Fibroblast of skin of abdomen (primary cell): ENCODE measurements at regions not wholly inside any gene's neighbourhood (a gene's known extent, or its start where the extent isn't known, plus 50 kb on each side); places are given as distances from the start of the nearest gene placed in this dataset.
"Not testable (repeated sequence)": the region's sequence is repeated elsewhere in the genome, so short reads cannot be mapped to it uniquely, and the experiment has no call there.

Experiments used
- DNase-seq: peaks from one replicate; pipeline ENCODE4 v3.0.0-alpha.2; 2013

DNA sequence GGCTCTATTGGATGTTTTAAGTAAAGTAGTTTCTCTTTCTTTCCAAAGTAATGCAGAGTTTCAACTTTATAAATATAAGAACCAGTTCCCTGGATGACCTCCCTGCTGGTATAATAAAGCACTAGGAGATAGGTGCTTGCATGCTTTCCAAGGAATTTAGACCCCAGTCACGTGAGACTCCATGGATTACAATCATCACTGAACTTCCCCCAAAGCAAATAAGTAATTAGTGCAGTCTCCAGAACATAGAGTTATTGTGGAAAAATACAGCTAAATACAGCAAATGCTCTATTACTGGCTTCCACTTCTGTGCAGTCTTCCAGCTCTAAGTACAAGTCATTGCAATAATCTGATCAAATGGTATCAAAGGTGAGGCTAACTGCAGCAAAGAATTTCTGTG lies 220.2 kb upstream of the STEAP1 start:
- DNase-seq, result no peak

DNA sequence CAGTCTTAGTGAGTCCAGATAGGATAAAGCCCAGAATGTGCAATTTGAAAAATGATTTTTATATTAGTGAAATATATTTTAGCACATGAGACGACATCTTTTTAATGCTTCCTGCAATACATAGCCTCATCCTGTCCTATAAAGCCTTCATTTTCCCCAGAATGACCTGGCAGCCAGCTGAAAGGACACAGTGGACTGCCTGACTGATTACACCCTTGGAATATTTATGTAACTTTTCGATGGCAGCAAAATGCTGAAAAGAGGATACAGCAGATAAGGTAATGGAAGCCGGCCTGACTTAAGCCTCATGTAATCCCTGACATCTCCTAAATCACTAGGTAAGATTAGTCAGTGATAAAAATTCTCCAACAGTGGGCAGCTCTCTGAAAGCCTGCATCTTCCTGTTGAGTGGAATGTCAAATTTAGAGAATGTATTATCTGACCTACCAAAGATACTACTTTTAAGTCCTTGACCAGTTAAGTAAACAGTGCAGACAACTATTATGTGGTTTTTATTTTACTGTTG lies 210.7 kb upstream of the STEAP1 start:
- DNase-seq, result no peak

DNA sequence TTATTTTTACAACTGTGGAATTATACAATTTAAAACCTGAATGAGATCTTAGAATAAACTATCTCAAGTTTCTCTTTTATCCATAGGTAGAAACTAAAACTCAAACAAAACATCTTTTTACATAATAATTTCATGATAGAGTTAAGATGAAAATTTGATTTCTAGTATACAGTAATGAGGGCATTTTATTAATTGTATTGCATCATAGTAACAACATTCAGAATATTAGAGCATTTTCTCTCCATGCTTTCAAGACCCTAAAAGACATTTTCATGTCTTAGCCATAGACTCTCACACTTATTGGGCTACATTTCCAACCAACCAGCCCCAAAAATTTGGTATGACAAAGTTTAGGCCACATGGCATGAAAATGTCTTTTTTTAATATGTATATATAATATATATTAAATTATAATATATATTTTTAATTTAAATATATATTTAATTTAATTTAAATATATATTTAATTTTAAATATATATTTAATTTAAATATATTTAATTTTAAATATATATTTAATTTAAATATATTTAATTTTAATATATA lies 195.7 kb upstream of the STEAP1 start:
- DNase-seq, result no peak

DNA sequence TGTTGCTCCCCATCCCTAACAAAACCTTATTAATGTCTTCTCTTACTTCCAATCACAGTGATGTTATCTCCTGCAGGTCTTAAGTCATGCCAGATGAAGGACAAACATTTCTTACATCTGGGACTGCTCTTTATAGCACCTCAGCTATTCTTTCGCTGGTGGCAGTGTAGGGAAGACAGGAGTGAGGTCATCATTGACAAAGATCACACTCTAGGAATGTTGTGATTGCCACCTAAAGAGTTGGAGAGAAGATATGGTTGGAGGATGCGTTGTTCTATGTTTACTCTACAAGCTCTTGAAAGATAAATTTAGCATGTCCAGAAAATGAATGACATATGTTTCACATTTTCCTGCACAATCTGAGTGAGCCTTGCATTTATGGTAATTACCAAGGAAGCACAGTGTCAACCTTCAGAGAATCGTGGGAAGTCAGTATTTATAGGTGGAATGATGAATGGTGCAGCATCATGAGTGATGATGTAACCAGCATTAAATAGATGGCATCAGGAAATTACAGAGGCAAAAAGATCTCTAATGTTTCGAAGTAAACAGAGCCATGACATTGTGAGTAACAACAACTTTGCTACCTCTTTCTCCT lies 188.1 kb upstream of the STEAP1 start:
- no peak for DNase-seq

DNA sequence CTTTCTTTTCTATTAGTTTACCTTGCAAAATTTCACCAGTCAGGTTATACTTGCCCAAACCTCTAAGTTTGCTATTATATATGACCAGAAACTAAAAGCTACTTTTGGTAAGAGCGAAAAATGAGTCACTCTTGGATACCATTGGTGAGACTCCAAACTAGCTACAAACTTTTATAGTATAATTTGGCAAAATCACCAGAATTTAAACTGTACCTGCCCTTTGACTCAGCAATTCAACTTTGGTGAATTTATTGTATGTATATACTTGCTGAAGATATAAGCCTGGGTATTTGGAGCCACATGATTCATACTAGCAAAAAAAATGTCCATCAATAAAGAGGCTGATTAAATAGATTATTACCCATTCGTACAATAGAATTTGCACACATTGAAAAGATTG lies 178.7 kb upstream of the STEAP1 start:
- DNase-seq, result no peak

DNA sequence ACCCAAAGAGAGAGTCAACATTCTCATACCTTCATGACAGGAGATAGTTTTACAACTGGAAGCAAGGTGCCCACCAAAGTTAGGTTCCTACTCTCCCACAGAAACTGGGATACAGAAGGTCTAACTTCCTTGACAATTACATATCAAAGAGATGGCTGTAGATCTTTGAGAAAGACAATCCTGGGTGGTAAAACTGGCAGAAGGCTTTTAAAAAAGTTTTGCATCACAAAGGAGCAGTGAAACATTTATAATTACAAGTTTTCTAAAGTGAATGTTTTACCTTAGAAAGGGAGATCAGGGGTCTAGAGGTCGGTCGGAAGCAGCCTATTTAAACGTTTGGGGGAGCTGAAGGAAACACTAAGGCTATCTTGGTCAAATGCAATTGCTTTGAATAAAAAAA lies 166.6 kb upstream of the STEAP1 start:
- no peak for DNase-seq

DNA sequence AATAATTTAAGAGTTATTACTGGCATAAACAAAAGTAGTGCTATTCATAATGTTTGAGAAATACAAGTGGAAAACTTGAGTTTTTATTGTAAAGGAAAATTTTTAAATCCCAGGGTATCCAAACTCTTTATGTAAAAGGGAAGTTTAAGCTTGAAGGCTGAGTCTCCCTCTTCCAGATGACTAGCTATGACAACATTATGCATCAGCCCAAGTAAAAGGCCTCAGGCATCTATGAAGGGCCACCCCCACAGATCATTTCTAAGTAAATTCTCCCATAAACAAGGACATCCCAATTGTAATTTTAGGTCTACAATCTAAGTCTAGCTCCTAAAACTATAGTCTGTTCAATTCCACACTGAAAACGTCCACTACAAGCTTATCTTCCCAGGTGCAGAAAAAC lies 166.2 kb upstream of the STEAP1 start:
- no peak for DNase-seq

DNA sequence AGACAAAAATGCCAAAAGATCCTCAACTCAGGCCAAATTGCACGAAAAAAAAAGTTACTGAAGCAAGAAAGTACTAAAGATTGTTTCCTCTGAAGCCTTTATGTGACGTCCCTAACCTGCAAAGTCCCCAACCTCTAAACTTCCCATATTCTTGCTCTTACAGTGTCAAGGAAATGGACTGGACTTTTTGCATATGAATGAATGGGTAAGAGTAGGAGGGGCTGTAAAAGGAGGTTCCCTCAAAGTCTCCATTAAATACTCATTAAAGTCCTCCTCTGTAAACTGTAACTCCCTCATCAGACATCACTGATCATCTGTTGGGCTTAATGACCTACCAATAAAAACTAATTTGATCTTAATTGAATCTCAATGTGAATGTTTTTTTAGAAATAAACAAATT lies 164.8 kb upstream of the STEAP1 start:
- no peak for DNase-seq

DNA sequence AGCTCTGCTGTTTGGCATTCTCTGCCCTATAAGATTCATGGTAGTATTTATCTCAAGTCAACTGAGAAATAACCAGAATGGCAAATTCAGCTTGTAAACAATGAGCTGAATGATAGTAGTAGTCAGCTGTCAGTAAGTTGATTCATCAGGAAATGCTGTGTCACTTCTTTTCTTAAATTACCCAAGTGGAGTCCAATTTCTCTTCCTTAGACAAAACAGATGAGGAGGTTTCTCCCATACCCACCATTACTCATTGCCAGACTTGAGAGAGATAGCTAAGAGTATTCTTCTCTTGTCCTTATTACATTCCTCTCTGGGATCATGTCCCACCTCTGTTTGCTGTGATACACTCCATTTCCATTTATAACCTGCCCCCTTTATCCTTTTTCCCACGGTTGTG lies 159.8 kb upstream of the STEAP1 start:
- DNase-seq, result no peak

DNA sequence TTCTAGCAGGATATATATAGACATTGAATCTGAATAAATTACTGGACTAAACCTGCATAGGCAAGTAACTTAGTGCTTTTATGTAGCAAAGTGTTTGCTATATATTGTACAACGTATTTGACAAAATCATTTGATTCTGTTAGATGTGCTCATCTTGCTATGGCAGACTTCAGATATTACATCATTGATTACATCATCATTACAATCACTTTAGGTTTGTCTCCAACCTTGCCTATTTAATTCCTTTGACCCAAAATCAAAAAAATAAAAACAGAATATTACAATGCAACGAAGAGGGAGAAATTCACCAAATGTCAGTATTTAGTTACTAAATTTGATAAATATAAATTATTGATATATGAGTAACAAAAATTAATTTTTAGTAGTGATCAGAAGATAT lies 155.7 kb upstream of the STEAP1 start:
- DNase-seq, result no peak

DNA sequence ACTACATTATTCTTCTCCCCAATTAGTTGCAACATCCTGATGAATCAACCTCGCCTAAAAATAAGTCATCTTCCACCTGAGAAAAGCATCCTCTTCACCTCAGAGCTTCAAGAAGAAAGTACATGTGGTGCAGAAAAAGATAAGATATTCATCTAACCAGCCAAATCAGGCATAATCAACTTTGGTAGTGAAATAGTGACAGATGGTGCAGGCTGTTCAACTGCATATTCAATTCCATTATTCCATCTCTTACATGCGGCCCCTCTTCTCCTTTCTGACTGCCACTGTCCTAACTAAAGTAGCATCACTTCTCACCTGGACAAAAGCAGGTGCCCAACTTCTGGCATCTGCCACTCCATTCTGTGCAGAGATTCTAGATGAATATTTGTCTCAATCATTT lies 148.4 kb upstream of the STEAP1 start:
- no peak for DNase-seq

DNA sequence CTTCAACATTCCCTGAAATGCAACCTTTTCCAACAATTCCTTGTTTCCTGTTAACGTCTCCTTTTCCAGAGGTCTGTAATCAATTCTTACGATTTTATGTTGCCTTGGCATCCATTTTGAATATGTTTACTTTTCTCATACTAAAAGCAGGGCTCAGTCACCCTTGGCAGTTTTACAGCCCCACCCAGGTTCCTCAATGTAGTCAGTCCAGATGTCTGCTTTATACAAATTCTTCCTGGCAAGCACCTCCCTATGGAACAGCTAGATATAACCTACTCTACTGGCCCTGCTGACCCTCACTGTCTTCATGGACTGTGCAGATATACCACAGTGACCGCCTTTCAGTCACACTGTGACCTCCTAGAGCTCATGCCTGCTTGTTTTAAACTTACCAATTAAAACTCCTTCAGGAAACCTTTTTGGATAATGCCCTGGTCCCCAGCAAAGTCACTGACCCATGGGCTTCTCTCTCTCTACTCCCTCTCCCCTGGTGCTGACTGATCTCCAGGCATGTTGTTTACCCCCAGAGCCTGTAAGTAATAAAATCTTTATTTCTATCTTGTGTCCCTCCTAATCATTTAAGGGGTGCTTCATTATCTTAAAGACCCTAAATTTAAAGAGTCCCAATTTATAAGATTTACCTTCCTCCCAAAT lies 147.1 kb upstream of the STEAP1 start:
- DNase-seq, result no peak

DNA sequence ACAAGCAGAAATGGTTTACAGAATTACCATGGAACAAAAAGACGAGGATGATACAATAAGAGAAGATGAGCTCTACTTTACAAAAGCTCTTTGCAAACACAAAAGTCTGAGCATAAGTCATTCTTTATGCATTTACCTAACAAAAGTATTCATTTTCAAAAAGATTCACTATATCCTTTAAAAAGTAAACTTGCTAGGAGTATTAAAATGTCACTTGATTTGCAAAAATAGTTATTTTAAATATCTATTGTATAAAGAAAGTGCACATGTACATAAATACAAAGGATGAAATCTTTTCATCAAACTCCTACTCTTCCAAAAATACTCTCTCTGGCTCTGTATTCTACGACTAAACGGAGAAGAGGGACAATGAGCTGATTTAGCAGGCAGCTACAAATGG lies 146.4 kb upstream of the STEAP1 start:
- DNase-seq, result no peak

DNA sequence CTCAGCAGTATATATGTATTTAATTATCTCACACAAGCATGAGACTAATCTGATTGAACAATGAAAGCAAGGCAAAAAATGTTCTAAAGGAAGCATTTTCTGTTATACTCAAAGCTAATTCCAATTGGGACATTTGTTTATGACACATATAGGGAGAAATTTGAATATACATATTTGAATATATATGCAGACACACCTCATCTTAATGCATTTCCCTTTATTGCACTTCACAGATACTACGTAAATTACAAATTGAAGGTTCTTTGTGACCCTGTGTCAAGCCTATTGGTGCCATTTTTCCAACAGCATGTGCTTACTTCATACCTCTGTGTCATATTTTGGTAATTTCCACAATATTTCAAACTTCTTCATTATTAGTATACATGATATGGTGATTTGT lies 132.1 kb upstream of the STEAP1 start:
- DNase-seq, result no peak

DNA sequence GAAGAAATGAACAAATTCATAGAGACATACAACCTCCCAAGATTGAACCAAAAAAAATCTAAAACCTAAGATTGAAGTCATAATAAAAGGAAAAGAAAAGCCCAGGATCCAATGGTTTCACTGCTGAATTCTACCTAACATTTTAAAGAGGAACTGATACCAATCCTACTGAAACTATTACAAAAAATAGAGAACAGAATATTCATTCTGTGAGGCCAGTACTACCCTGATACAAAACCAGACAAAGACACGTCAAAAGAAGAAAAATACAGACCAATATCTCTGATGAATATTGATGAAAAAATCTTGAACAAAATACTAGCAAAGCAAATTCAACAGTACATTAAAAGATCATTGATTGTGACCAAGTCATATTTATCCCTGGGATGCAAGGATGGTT lies 128.5 kb upstream of the STEAP1 start:
- no peak for DNase-seq

DNA sequence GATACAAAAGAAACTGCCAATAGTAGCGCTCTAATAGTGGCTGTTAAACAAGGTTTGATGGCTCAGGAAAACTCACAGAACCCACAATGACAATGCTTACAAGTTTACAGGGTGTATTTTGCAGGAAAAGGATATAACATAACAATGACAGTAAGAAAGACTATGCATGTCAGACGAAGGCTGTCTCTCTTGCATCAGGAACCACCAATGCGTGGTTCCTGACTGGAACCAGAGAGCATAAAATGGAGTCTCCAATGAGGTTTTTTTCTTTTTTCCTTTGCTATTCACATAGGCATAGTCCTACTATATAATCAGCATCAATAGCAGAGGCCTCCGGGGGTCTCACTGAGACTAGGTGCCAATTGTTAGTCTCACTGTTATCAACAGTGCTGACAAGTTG lies 120.4 kb upstream of the STEAP1 start:
- DNase-seq, result no peak

DNA sequence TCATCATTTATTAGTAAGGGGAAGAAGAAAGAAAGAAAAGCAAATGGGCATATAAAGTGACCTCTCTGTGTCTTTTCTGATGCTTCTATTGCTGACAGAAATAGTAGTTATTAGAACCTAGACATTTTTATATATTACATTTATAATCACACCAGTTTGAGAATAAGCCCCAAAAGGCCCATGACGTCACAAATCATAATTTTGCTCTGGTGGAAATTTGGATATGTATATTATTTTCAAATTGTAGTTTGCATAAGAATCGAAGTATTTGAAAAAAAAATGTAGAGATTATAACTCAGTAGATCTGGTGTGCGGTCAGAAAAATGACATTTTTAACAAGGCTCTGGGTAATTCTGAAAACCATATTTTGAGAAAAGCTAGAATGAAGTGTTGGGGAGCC lies 101.2 kb upstream of the STEAP1 start:
- DNase-seq, result no peak

DNA sequence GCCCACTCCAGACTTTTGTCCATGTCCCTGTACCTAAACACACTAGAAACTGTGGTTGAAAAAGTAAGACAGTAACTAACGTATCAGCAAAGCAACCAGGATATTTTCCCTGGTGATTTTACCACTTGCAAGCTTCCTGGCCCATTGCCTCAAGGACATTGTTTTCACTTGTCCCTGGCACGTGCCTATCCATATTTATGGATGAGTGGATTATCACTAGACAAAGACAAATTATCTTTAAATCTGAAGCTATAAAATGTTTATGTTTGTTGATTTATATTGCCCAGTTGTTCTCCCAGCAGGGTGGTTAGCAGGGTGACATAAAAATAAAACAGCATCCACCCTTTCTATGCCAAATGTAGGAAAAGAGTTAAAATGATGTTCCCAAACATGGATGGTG lies 93.2 kb upstream of the STEAP1 start:
- DNase-seq, result no peak

DNA sequence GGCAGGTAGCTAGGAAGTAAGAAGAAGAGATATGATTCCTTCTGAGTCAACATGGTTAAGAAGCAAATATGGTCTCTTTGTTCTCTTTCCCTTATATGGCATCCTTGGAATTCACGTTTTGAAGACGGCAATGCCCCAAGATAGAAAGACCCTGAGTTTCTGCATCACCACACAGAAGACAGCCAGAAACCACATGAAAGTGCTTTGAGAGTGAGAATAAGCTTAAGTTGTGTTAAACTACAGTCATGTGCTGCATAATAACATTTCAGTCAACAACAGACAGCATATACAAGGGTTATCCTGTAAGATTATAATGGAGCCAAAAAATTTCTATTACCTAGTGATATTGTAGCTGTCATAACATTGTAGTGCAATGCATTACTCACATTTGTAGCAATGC lies 89.9 kb upstream of the STEAP1 start:
- no peak for DNase-seq

DNA sequence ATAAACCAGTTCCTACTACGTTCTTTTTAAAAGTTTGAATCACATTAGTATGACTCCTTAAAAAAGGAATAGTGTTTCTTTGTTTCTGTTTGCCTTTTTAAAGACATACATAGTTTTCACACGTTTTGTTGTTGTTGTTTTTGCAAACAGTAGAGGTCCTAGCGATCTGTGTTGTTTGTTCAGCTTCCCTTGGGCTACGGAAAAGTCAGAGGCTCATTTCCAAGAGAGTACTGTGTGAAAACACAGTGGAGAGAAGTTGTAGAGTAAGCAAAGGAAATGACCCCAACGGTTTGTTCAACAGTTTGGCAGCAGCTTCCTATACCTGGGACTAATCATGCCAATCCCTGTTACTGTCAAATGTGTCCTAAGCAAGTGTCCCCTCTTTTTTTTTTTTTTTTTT lies 87.1 kb upstream of the STEAP1 start:
- DNase-seq, result no peak

DNA sequence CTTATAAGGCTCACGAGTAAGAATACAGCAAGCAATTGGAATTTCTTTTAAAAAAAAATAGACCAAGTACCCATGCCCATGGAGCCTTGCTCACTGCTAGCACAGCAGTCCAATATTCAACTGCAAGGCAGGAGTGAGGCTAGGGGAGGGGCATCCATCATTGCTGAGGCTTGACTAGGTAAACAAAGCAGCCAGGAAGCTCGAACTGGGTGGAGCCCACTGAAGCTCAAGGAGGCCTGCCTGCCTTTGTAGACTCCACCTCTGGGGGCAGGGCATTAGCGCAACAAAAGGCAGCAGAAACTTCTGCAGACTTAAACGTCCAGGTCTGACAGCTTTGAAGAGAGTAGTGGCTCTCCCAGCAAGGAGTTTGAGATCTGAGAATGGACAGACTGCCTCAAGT lies 84.0 kb upstream of the STEAP1 start:
- DNase-seq, result not testable (repeated sequence)

DNA sequence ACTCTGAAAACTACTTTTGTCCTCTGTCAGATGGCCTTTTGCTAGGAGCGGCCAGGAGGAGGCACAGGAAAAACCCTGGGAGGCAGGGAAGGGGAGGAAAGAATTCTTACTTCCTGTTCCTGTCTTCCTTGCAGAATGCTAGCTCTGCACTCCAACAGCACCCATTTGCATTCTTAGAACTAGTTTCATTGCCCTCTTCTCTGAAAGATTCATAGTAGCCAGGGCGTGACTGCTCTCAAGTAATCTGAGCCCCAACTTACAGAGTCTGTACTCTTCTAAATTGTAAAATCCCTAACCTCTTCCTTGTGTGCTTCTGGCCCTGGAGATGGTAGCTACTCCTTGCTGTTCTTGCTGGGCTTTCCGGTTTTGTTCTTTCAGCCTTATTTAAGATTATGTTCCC lies 75.3 kb upstream of the STEAP1 start:
- no peak for DNase-seq

DNA sequence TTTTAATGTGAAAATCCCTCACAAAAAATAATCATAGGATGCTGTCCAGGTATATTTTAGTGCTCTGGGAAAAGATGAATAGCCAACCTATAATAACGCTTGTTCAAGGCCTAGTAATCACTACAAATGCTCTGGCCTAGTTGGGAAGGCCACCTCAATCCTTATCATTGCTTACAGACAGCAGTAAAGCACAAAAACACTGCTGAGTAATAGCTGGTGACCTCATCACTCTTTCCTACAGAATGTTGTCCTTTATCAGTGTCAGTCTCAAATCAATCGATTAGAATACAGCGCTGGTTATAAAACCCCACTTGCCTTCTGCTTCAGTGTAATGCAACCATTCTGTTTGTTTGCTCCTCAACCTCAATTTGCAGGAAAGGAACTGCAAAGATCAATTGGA lies 72.6 kb upstream of the STEAP1 start:
- DNase-seq, result no peak

DNA sequence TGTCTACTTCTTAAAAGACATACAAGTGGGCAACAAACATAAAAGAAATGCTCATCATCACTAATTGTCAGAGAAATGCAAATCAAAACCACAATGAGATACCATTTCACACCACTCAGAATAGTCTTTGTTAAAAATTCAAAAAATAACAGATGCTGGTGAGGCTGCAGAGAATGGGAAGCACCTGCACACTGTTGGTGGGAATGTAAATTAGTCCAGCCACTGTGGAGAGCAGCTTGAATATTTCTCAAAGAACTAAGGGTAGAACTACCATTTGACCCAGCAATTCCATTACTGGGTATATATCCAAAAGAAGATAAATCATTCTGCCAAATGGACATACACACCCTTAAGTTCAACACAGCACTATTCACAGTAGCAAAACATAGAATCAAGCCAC lies 61.8 kb upstream of the STEAP1 start:
- no peak for DNase-seq

DNA sequence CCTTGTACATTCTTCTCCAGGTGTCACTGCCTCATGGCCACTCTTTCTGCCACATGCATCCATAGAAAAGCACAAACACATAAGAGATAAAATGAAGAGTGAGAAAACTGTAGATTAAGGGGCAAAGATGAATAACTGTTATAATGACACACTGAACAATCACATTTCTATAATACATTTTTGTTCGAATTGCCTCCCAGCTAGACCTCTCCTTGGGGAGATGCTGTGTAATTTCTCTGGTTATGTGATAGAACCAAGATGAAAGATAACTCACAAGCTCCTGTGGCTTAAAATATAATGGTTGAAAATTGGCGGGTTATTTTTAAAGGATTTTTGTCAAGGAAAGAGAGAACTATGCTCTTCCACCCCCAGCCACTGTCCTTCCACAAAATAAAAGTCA lies 60.2 kb upstream of the STEAP1 start:
- DNase-seq, result no peak
